Panc1 (cell line): ENCODE measurements at regions not wholly inside any gene's neighbourhood (a gene's known extent, or its start where the extent isn't known, plus 50 kb on each side); places are given as distances from the start of the nearest gene placed in this dataset.

Experiments used
- POLR2AphosphoS5 ChIP-seq: IDR thresholded peaks from 2 replicates; pipeline ENCODE4 v1.6.1; 2012; ENCODE audit warnings: mild to moderate bottlenecking, low read depth, low read length, moderate library complexity
- TCF7L2 ChIP-seq: IDR thresholded peaks from 2 replicates; pipeline ENCODE4 v1.6.1; 2011; ENCODE audit warnings: mild to moderate bottlenecking, low read depth, low read length, inconsistent platforms
- TF ChIP-seq, protein P1 (sequence below): fragments of 450-650 bp; IDR thresholded peaks from 2 replicates; pipeline ENCODE4 v1.5.1; 2017; ENCODE audit warnings: mild to moderate bottlenecking
- TF ChIP-seq, protein P2 (sequence below), 2 experiments: IDR thresholded peaks; 2 replicates each; pipeline ENCODE4 v1.6.1; 2011 to 2012; ENCODE audit warnings: low read depth in 2 of 2, control low read depth in 1 of 2, low read length in 1 of 2, mild to moderate bottlenecking in 1 of 2, moderate library complexity in 1 of 2; ENCODE audit not compliant: insufficient read depth in 1 of 2

DNA sequence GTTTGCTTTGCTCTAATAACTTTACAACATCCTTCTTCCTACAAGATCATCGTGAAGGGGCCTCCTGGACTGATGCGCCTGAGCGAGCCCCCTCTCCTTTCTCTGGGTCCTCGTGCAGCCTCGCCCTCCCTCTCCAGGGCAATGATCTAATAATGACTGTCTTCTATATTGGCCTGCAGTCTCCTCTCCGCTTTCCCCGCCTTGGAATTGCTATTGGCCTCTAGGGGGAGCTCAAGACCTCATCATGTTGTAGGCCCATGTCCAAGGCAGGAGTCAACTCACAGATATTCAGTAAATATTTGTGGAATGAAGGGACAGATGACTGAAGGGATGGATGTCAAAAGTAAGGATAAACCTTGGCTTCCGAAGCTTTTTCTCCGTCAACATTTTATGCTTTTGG is 1180.3 kb downstream of the TYW1 start:
- TF ChIP-seq, protein P1, sequence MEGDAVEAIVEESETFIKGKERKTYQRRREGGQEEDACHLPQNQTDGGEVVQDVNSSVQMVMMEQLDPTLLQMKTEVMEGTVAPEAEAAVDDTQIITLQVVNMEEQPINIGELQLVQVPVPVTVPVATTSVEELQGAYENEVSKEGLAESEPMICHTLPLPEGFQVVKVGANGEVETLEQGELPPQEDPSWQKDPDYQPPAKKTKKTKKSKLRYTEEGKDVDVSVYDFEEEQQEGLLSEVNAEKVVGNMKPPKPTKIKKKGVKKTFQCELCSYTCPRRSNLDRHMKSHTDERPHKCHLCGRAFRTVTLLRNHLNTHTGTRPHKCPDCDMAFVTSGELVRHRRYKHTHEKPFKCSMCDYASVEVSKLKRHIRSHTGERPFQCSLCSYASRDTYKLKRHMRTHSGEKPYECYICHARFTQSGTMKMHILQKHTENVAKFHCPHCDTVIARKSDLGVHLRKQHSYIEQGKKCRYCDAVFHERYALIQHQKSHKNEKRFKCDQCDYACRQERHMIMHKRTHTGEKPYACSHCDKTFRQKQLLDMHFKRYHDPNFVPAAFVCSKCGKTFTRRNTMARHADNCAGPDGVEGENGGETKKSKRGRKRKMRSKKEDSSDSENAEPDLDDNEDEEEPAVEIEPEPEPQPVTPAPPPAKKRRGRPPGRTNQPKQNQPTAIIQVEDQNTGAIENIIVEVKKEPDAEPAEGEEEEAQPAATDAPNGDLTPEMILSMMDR = peak; percentile 85
- TF ChIP-seq POLR2AphosphoS5 = no peak
- TF ChIP-seq, protein P2, sequence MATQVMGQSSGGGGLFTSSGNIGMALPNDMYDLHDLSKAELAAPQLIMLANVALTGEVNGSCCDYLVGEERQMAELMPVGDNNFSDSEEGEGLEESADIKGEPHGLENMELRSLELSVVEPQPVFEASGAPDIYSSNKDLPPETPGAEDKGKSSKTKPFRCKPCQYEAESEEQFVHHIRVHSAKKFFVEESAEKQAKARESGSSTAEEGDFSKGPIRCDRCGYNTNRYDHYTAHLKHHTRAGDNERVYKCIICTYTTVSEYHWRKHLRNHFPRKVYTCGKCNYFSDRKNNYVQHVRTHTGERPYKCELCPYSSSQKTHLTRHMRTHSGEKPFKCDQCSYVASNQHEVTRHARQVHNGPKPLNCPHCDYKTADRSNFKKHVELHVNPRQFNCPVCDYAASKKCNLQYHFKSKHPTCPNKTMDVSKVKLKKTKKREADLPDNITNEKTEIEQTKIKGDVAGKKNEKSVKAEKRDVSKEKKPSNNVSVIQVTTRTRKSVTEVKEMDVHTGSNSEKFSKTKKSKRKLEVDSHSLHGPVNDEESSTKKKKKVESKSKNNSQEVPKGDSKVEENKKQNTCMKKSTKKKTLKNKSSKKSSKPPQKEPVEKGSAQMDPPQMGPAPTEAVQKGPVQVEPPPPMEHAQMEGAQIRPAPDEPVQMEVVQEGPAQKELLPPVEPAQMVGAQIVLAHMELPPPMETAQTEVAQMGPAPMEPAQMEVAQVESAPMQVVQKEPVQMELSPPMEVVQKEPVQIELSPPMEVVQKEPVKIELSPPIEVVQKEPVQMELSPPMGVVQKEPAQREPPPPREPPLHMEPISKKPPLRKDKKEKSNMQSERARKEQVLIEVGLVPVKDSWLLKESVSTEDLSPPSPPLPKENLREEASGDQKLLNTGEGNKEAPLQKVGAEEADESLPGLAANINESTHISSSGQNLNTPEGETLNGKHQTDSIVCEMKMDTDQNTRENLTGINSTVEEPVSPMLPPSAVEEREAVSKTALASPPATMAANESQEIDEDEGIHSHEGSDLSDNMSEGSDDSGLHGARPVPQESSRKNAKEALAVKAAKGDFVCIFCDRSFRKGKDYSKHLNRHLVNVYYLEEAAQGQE (IDR thresholded peaks at IDR 0.05; ENCODE audit: insufficient read depth in 1 of 2, low read depth in 2 of 2, low read length in 1 of 2) = no peak
- no peak for TF ChIP-seq TCF7L2
